Upper lobe of right lung (tissue), 1 donor: ENCODE measurements at regions not wholly inside any gene's neighbourhood (a gene's known extent, or its start where the extent isn't known, plus 50 kb on each side); places are given as distances from the start of the nearest gene placed in this dataset.

Source experiments
- ATAC-seq: fragments of 200-7000 bp; cut with Tn5 transposase; one replicate; pipeline ENCODE4 v1.9.1; 2020; ENCODE audit warnings: mild to moderate bottlenecking, moderate library complexity
- DNase-seq: peaks from one replicate; pipeline ENCODE4 v3.0.0-alpha.2; 2020
- H3K27ac ChIP-seq: fragments of 200-600 bp; one replicate; pipeline ENCODE4 v1.8.0; 2022
- H3K27me3 ChIP-seq: fragments of 200-600 bp; one replicate; pipeline ENCODE4 v1.8.0; 2022; ENCODE audit warnings: mild to moderate bottlenecking
- H3K36me3 ChIP-seq: fragments of 200-600 bp; one replicate; pipeline ENCODE4 v1.8.0; 2022
- H3K4me1 ChIP-seq: fragments of 200-600 bp; one replicate; pipeline ENCODE4 v1.8.0; 2022
- H3K4me3 ChIP-seq: fragments of 200-600 bp; one replicate; pipeline ENCODE4 v1.8.0; 2022; ENCODE audit warnings: mild to moderate bottlenecking
- H3K9me3 ChIP-seq: fragments of 200-600 bp; one replicate; pipeline ENCODE4 v1.8.0; 2022
- intact Hi-C: fragments of 100-400 bp; cut with DNase I; formaldehyde crosslinking; loops from one replicate; pipeline ENCODE4 v1.11.0; 2022
- TF ChIP-seq, protein P1 (sequence below): fragments of 200-600 bp; IDR thresholded peaks from one replicate; pipeline ENCODE4 v1.8.0; 2022; ENCODE audit warnings: antibody characterized with exemption
- donor health status: DM: no; HTN: yes; CAD: no; lungs with severe emphysema.

DNA sequence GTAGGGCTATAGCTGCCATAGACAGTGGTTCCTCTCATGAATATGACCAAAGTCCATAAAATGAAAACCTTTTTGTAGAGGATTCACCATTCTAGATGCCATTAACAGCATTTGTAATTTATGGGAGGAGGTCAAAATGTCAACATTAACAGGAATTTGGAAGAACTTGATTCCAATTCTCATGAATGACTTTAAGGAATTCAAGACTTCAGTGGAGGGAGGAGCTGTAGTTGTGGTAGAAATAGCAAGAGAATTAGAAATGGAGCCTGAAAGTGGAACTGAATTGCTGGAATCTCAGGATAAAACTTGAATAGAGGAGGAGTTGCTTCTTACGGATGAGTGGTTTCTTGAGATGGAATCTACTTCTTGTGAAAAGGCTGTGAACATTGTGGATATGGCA lies 65.4 kb upstream of the ESRRG start:
- Histone ChIP-seq H3K27ac (no peak overlapping the region), H3K36me3 (no peaks in the 10 kb centered on the region), H3K9me3 (no peaks in the 10 kb centered on the region), H3K27me3 (no peaks in the 10 kb centered on the region), H3K4me1 (no peaks in the 10 kb centered on the region), H3K4me3 (no peak overlapping the region)
- TF ChIP-seq, protein P1, sequence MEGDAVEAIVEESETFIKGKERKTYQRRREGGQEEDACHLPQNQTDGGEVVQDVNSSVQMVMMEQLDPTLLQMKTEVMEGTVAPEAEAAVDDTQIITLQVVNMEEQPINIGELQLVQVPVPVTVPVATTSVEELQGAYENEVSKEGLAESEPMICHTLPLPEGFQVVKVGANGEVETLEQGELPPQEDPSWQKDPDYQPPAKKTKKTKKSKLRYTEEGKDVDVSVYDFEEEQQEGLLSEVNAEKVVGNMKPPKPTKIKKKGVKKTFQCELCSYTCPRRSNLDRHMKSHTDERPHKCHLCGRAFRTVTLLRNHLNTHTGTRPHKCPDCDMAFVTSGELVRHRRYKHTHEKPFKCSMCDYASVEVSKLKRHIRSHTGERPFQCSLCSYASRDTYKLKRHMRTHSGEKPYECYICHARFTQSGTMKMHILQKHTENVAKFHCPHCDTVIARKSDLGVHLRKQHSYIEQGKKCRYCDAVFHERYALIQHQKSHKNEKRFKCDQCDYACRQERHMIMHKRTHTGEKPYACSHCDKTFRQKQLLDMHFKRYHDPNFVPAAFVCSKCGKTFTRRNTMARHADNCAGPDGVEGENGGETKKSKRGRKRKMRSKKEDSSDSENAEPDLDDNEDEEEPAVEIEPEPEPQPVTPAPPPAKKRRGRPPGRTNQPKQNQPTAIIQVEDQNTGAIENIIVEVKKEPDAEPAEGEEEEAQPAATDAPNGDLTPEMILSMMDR = no peak
- intact Hi-C loops = no loop called here
- DNase-seq (no peak), ATAC-seq (no peak)

DNA sequence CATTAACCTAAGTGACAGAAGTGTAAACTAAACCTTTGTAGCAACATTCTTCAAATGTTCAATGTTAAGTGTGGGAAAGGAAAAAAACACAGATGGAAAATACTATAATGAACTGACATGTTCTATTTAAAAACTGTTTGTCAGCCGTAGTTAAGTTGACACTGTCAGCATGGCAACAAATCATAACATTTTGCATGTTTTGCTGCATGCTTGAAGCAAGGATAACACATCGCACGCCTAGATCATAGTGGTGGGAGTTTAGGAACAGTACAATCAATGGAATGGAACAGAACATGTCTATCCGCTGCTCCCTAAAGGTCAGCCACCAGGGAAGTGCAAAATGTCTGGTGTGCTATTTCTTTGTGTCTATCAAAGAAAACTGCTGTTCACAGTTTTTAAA lies 62.5 kb upstream of the ESRRG start:
- no peak overlapping the region for H3K27ac ChIP-seq
- ATAC-seq = no peak
- TF ChIP-seq, protein P1 = no peak
- no peaks in the 10 kb centered on the region for H3K36me3 ChIP-seq
- H3K4me3 ChIP-seq = no peak overlapping the region
- intact Hi-C loops = no loop called here
- no peaks in the 10 kb centered on the region for H3K4me1 ChIP-seq
- H3K27me3 ChIP-seq = no peaks in the 10 kb centered on the region
- DNase-seq = no peak
- H3K9me3 ChIP-seq = no peaks in the 10 kb centered on the region

DNA sequence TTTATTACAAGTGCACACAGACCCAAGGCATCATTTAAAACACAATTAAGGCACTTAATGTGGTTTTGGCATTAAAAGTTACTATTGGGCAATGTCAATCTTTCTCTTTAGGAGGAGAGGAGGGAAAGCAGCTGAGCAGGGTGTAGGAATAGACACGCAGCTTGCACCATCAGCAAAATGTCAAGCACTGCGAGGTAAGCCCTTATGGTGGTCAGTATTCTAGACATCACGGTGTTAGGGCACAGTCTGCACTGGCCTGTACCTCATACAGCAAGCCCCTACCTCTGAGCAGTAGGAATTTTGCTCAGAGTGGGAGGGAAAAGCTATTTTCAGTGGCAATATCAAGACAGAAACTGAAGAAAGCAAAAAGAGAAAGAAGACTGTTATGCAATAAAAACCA lies 62.0 kb upstream of the ESRRG start:
- H3K27ac ChIP-seq = no peak overlapping the region
- no peaks in the 10 kb centered on the region for H3K27me3 ChIP-seq
- H3K36me3 ChIP-seq = no peaks in the 10 kb centered on the region
- TF ChIP-seq, protein P1 = no peak
- DNase-seq (no peak), ATAC-seq (no peak)
- peak overlapping the region; percentile 11 for H3K4me3 ChIP-seq
- no peaks in the 10 kb centered on the region for H3K9me3 ChIP-seq
- no peaks in the 10 kb centered on the region for H3K4me1 ChIP-seq
- intact Hi-C loops = no loop called here

DNA sequence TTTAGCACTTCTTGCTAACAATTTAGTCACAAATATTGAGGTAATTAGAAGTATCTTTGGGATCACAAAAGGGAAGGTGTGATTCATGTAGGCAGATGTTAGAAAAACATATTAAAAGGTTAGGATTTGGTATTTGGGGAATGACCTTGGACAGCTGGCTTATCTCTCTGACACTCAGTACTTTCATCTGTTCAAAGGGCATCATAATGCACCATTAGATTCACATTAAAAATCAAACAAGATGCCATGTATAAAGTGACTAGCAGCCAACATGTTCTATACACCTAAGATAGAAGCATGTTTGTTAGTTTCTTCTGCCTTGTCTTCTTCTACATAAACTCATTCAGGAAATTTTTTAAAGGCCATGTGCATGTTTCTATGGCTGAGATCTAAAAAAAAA lies 56.5 kb upstream of the ESRRG start:
- no peak overlapping the region for H3K27ac ChIP-seq
- no peak overlapping the region for H3K4me3 ChIP-seq
- TF ChIP-seq, protein P1 = no peak
- H3K9me3 ChIP-seq = no peaks in the 10 kb centered on the region
- no peaks in the 10 kb centered on the region for H3K27me3 ChIP-seq
- no peak for ATAC-seq
- H3K4me1 ChIP-seq = no peaks in the 10 kb centered on the region
- no peaks in the 10 kb centered on the region for H3K36me3 ChIP-seq
- intact Hi-C loops = no loop called here
- no peak for DNase-seq

DNA sequence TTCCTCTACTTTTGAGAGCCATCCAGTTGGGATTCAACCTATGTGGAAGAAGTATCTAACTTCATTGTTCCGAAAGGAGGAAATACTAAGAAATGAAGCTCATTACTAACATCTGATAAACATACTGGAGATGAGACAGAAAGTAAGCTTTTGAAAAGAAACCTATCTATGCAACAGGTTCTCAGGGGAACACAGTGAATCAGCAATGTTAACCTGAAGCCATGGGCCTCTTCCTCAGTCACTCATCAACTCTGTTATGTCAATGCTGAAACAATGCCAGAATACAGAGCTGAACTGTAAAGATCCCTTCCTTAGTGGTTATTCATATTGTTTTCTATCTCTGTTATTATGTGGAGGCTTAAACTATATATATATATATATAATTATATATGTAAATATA lies 55.5 kb upstream of the ESRRG start:
- no peak overlapping the region for H3K4me3 ChIP-seq
- no peak for DNase-seq
- intact Hi-C loops = no loop called here
- H3K36me3 ChIP-seq = no peaks in the 10 kb centered on the region
- no peak for ATAC-seq
- no peak overlapping the region for H3K27ac ChIP-seq
- TF ChIP-seq, protein P1 = no peak
- no peaks in the 10 kb centered on the region for H3K4me1 ChIP-seq
- no peaks in the 10 kb centered on the region for H3K27me3 ChIP-seq
- no peaks in the 10 kb centered on the region for H3K9me3 ChIP-seq

DNA sequence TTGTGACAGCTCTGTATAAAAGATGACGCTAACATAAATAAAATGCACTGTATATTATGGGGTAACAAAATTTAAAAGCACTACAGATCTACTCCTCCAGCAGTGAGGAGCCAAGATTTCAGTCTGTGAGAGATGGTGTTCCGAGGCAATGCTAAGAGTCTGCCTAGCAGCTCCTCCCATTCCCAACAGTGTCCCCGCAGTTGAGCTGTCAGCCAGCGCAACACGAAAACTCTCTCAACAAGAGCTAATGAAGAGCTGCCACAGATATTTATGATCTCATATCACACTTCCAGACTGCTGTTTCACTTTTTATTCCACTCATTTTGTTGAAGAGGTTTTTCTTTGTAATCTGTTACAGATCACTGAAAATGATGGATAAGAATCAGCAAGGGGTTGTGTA lies 53.9 kb upstream of the ESRRG start:
- Histone ChIP-seq H3K27me3 (no peaks in the 10 kb centered on the region), H3K4me3 (no peak overlapping the region), H3K27ac (no peak overlapping the region), H3K4me1 (no peaks in the 10 kb centered on the region), H3K9me3 (no peaks in the 10 kb centered on the region), H3K36me3 (no peaks in the 10 kb centered on the region)
- TF ChIP-seq, protein P1 = no peak
- intact Hi-C loops = no loop called here
- DNase-seq (no peak), ATAC-seq (no peak)
